ENCODE measurements at regions not wholly inside any gene's neighbourhood (a gene's known extent, or its start where the extent isn't known, plus 50 kb on each side); places are given as distances from the start of the nearest gene placed in this dataset.
A peak's percentile ranks its signal among the peaks of the same experiment; 100 is the strongest.

DNA sequence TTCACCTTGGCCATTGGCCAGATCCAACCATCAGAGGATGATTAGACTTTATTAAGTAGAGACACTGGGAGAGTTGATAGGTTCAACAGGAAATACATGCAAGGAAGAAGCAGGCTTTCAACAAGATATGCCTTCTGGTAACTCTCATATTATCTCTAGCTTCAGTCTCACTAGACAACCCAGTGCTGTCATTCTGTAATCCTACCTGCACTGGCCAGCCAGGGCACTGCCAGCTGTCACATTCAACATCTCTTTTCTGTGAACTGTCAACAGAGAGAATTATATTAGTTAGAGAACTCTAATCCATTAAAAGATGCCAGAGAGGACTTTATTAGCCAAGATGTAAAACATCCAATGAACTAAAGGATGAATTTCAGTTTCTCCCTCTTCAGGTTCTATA is 337.9 kb upstream of the JAG1 start:
- TF ChIP-seq, protein P1, sequence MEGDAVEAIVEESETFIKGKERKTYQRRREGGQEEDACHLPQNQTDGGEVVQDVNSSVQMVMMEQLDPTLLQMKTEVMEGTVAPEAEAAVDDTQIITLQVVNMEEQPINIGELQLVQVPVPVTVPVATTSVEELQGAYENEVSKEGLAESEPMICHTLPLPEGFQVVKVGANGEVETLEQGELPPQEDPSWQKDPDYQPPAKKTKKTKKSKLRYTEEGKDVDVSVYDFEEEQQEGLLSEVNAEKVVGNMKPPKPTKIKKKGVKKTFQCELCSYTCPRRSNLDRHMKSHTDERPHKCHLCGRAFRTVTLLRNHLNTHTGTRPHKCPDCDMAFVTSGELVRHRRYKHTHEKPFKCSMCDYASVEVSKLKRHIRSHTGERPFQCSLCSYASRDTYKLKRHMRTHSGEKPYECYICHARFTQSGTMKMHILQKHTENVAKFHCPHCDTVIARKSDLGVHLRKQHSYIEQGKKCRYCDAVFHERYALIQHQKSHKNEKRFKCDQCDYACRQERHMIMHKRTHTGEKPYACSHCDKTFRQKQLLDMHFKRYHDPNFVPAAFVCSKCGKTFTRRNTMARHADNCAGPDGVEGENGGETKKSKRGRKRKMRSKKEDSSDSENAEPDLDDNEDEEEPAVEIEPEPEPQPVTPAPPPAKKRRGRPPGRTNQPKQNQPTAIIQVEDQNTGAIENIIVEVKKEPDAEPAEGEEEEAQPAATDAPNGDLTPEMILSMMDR (IDR thresholded peaks at IDR 0.05) = no peak
- ATAC-seq (no peak), DNase-seq (no peak)
- Histone ChIP-seq H3K4me1 (peaks cover 0 to 30% (median 3%) of the 10 kb centered on the region in 9 donors), H3K27me3 (no peaks in the 10 kb centered on the region), H3K9me3 (peaks cover 0 to 7% (median 0%) of the 10 kb centered on the region in 11 donors), H3K4me3 (no peak overlapping the region), H3K27ac (no peak overlapping the region), H3K36me3 (no peaks in the 10 kb centered on the region)
- intact Hi-C loops (cut with DNase I) = loop anchor here in 1 of 10 donors (10.0 kb wide), 1 partner anchor 337 kb away; the partner anchor contains the start of gene JAG1

DNA sequence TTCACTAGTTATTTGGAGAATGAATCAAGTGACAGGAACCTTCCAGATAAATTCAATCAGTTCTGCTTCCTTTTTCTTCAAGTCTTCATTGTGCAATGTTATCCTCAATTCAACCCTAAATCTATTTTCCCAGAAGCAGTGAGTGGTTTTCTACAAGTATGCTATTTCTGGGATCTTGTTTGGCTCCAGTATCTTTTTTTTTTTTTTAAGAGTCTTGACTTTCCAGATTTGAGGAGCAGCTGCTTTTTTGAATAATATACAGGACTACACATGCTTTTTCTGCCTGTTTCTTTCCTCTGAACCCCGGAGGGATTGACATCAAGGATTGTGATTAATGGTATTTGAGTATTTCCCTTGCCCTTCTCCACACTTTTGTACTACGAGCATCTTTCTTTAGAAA is 339.2 kb upstream of the JAG1 start:
- WGBS, 2 donors = 37 to 42% methylated on average over 2 of the region's 2 CpGs
- H3K27me3 ChIP-seq = no peaks in the 10 kb centered on the region
- TF ChIP-seq, protein P1 (IDR thresholded peaks at IDR 0.05) = no peak
- peak overlapping the region in 8 of 10 donors; percentile 7 to 73 (median 54) for H3K27ac ChIP-seq
- DNase-seq (no peak), ATAC-seq (peak in 7 of 8 donors; percentile 71 to 89 (median 83))
- H3K9me3 ChIP-seq = no peaks in the 10 kb centered on the region
- H3K4me1 ChIP-seq = peaks cover 0 to 30% (median 3%) of the 10 kb centered on the region in 9 donors
- intact Hi-C loops (cut with DNase I) = loop anchor here in 1 of 10 donors (10.0 kb wide), 1 partner anchor 338 kb away; the partner anchor contains the start of gene JAG1
- no peaks in the 10 kb centered on the region for H3K36me3 ChIP-seq
- no peak overlapping the region for H3K4me3 ChIP-seq

DNA sequence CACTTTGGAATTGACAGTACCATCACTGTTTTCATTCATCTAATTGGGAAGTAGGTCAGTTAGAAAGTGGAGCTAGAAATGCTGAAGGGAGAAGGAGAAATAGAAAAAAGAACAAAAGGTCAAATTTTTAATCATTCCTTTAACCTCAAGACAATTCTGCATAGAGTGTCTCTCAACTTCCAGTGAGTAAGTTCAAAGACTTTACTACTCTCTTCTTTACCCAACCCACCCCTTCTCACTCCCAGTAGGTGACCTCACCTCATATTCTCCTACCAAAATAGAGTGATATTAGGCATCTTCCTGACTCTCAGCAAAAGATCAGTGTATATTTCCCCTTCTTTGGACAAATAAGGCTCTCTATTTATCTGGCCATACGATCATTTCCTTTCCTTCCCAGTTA is 340.0 kb upstream of the JAG1 start:
- WGBS, 2 donors = 47 to 76% methylated on average over 1 of the region's 1 CpG
- intact Hi-C loops (cut with DNase I) = loop anchor here in 1 of 10 donors (10.0 kb wide), 1 partner anchor 339 kb away; the partner anchor contains the start of gene JAG1
- Histone ChIP-seq H3K27ac (peak overlapping the region in 8 of 10 donors; percentile 7 to 73 (median 50)), H3K36me3 (no peaks in the 10 kb centered on the region), H3K27me3 (no peaks in the 10 kb centered on the region), H3K9me3 (no peaks in the 10 kb centered on the region), H3K4me3 (no peak overlapping the region), H3K4me1 (peaks cover 0 to 30% (median 3%) of the 10 kb centered on the region in 9 donors)
- DNase-seq (no peak), ATAC-seq (no peak)
- TF ChIP-seq, protein P1 (IDR thresholded peaks at IDR 0.05) = no peak

DNA sequence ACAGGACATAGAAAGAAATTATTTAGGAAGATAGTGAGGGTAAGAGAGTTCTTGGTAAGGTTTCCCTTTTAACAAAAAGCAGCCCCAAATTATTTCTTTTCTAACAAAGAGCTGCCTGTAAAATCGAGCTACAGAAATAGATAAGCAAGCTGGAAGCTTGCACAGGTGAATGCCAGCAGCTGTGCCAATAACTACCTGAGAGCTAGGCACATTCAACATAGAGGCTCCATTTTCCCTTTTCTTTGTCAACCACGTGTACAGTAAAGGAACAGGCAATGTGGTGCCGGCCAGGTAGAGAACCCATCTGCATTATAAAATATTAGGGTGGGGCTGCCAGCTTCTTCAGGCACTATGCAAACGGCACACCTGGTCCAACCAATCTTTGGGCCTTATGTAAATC is 341.6 kb upstream of the JAG1 start:
- intact Hi-C loops (cut with DNase I) = loop anchor here in 1 of 10 donors (10.0 kb wide), 1 partner anchor 341 kb away; the partner anchor contains the start of gene JAG1
- 84 to 87% methylated on average over 4 of the region's 4 CpGs for WGBS, 2 donors
- DNase-seq (no peak), ATAC-seq (no peak)
- Histone ChIP-seq H3K4me1 (peaks cover 0 to 30% (median 3%) of the 10 kb centered on the region in 9 donors), H3K9me3 (no peaks in the 10 kb centered on the region), H3K27me3 (no peaks in the 10 kb centered on the region), H3K4me3 (no peak overlapping the region), H3K36me3 (no peaks in the 10 kb centered on the region), H3K27ac (no peak overlapping the region)
- TF ChIP-seq, protein P1 (IDR thresholded peaks at IDR 0.05) = no peak
